Keratinocyte (primary cell): ENCODE measurements at regions not wholly inside any gene's neighbourhood (a gene's known extent, or its start where the extent isn't known, plus 50 kb on each side); places are given as distances from the start of the nearest gene placed in this dataset.
A peak's percentile ranks its signal among the peaks of the same experiment; 100 is the strongest.

Experiments
- EZH2 ChIP-seq: IDR thresholded peaks from one replicate; pipeline ENCODE4 v1.6.1; 2012; ENCODE audit warnings: inconsistent platforms, mild to moderate bottlenecking, low read length, moderate library complexity
- TF ChIP-seq, protein P1 (sequence below), 3 experiments: IDR thresholded peaks in 1 of 3; conservative IDR thresholded peaks in 1 of 3; optimal IDR thresholded peaks in 1 of 3; 2 replicates in 2 of 3; 3 replicates in 1 of 3; pipeline versions ENCODE3 to v1.5.1; 2011; ENCODE audit warnings: low read length in 3 of 3, mild to moderate bottlenecking in 3 of 3, moderate library complexity in 2 of 3, control low read depth in 1 of 3, inconsistent platforms in 1 of 3; ENCODE audit not compliant: insufficient read depth in 2 of 3; ENCODE audit errors: extremely low read depth in 1 of 3

DNA sequence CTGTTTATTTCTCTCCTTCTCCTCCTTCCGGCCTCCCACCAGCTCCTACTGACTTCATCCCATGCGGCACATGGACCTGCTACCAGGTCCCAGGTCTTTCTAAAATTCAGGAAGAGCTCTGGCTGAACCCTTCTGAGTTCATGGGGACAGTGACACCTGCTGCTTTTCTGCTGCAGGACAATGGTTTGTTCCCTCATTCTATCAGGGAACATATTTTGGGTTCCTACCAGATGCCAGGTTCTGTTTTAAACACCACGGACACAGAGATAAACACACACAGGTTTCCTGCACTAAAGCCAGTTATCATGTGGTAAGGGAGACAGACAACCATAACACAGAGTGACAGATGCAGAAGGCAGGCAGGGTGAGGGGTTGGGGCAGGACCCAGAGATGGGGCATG, 114.0 kb upstream of the RAB4A start:
- TF ChIP-seq, protein P1, sequence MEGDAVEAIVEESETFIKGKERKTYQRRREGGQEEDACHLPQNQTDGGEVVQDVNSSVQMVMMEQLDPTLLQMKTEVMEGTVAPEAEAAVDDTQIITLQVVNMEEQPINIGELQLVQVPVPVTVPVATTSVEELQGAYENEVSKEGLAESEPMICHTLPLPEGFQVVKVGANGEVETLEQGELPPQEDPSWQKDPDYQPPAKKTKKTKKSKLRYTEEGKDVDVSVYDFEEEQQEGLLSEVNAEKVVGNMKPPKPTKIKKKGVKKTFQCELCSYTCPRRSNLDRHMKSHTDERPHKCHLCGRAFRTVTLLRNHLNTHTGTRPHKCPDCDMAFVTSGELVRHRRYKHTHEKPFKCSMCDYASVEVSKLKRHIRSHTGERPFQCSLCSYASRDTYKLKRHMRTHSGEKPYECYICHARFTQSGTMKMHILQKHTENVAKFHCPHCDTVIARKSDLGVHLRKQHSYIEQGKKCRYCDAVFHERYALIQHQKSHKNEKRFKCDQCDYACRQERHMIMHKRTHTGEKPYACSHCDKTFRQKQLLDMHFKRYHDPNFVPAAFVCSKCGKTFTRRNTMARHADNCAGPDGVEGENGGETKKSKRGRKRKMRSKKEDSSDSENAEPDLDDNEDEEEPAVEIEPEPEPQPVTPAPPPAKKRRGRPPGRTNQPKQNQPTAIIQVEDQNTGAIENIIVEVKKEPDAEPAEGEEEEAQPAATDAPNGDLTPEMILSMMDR (optimal IDR thresholded peaks at IDR 0.05 in 1 of 3, IDR thresholded peaks at IDR 0.05 in 1 of 3, conservative IDR thresholded peaks at IDR 0.05 in 1 of 3; ENCODE audit: extremely low read depth in 1 of 3, insufficient read depth in 2 of 3, low read length in 3 of 3) = peak; percentile 9 to 34 (median 18)
- no peak for TF ChIP-seq EZH2
